GM13977 (cell line): ENCODE measurements at regions not wholly inside any gene's neighbourhood (a gene's known extent, or its start where the extent isn't known, plus 50 kb on each side); places are given as distances from the start of the nearest gene placed in this dataset.

Source experiments
- DNase-seq: peaks from one replicate; pipeline ENCODE4 v3.0.0; 2012; ENCODE audit warnings: low spot score
- CTCF ChIP-seq: IDR thresholded peaks from 2 replicates; pipeline ENCODE4 v1.5.1; 2012; ENCODE audit warnings: mild to moderate bottlenecking, control low read depth; ENCODE audit not compliant: insufficient read depth; ENCODE audit errors: extremely low read depth, missing control alignments
- in situ Hi-C: fragments of 300-500 bp; cut with MboI; formaldehyde crosslinking; loops from one replicate; pipeline ENCODE4 v1.12.0; 2022; ENCODE audit warnings: low sequenced_read_pairs, low pct_unique_long_range_greater_than_20kb, mixed read lengths, inconsistent platforms; ENCODE audit not compliant: unreplicated experiment

GRCh38 chr12:131605304-131605829 is 105.5 kb upstream of the SFSWAP start:
- in situ Hi-C loops, result no loop called here
- DNase-seq, result no peak

GRCh38 chr12:131606218-131606901 is 104.5 kb upstream of the SFSWAP start:
- TF ChIP-seq CTCF, result no peak
- in situ Hi-C loops, result no loop called here
- no peak for DNase-seq

More at GRCh38 chr12:131605304-131605829, 105.5 kb upstream of the SFSWAP start:
- no peak for TF ChIP-seq CTCF

GRCh38 chr12:131607658-131608447 is 103.0 kb upstream of the SFSWAP start:
- in situ Hi-C loops, result no loop called here
- TF ChIP-seq CTCF, result no peak
- DNase-seq, result peak; percentile 62

GRCh38 chr12:131608740-131609690 is 101.9 kb upstream of the SFSWAP start:
- in situ Hi-C loops, result no loop called here
- peak; percentile 68 for TF ChIP-seq CTCF
- DNase-seq, result peak; percentile 75

- no peak for DNase-seq
- no peak for TF ChIP-seq CTCF
- in situ Hi-C loops, result no loop called here
Observed at GRCh38 chr12:131609762-131610161, 101.1 kb upstream of the SFSWAP start.

- no peak for DNase-seq
- no peak for TF ChIP-seq CTCF
- in situ Hi-C loops, result no loop called here
Observed at GRCh38 chr12:131610181-131610580, 100.7 kb upstream of the SFSWAP start.
